T47D (cell line): ENCODE measurements at regions not wholly inside any gene's neighbourhood (a gene's known extent, or its start where the extent isn't known, plus 50 kb on each side); places are given as distances from the start of the nearest gene placed in this dataset.
"Not testable (repeated sequence)": the region's sequence is repeated elsewhere in the genome, so short reads cannot be mapped to it uniquely, and the experiment has no call there.

Experiments used
- DNase-seq, 2 experiments: peaks; one replicate each; pipeline versions ENCODE4 v3.0.0 to v3.0.0-alpha.2; 2011 to 2012; ENCODE audit warnings: low read depth in 1 of 2, low spot score in 1 of 2
- in situ Hi-C: cut with HindIII; loops from 2 replicates; pipeline ENCODE4 v1.10.0; 2016; ENCODE audit warnings: low sequenced_read_pairs, low pct_unique_long_range_greater_than_20kb

DNA sequence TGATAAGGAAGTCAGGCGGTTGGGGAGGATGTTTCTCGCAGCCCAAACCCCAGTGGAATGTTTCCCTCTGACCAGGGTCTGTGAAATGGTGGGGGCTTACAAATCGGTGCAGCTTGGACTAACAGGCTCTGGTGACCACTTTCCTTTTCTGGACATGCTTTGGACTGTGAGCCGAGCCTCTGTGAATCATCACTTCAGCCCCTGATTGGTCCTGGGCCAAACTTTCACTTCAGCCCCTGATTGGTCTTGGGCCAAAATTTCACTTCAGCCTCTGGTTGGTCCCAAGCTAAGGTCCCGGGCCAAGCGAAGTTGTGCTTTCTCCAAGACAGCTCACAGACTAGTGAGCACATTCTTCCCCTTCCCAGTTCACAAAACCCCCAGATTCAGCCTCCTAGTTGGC is 223.7 kb upstream of the ANKRD20A1 start:
- in situ Hi-C loops = not testable (repeated sequence)

DNA sequence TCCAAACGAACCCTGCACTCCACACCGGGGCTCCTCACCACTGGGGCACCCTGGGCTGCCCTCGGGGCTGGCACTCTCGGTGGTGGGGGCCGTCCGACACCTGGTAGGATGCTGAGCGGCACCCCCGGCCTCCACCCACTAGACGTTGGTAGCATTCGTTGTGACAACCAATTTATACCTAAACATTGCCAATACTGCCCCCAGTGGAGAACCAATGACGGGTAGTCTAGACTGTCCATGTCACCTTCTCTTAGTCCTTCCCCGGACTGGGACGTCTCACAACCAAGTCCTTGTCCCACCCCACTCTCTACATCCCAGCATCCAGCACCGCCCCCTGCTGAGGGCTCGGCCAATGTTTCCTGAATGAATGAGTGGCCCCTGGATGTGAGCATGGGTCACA is 246.8 kb upstream of the ANKRD20A1 start:
- in situ Hi-C loops, DNase-seq: not testable (repeated sequence)

More for the DNA sequence above, 223.7 kb upstream of the ANKRD20A1 start:
- DNase-seq = not testable (repeated sequence)

DNA sequence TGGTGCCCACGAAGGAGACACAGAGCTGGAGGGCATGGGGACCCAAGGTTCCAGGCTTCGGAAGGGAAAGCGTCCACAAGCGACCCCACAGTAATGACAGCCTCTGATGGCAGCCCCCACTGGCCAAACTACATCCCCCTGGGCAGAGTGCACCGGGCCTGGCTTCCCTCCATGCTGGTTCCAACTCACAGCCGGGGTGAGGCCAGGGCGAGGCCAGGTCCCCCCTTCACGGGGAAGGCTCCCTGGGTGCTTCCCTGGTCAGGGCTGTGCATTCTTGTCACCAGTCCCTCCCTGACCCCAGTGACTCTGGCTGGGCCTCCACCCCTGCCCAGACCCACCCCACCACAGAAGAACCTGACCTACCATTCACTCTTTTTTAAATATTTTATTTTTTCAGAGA is 248.9 kb upstream of the ANKRD20A1 start:
- DNase-seq, in situ Hi-C loops: not testable (repeated sequence)

DNA sequence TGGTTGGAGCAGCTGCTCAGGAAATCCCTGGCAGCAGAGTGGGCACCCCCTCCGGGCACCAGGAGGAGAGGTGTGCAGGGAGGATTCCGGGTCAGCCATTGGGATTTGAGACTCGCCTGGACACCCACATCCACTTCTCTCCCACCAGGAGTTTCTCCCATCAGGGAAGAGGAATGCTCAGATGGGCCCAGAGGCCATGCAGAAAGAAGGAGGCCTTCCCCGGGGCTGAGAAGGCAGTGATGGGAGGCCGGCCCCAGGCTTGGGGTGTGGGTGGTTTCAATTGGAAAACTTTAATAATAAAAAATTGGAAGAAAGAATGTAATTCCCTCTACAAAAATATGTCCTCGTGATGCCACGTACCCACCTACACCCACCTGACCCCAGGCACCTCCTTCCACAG is 249.3 kb upstream of the ANKRD20A1 start:
- in situ Hi-C loops, DNase-seq: not testable (repeated sequence)

DNA sequence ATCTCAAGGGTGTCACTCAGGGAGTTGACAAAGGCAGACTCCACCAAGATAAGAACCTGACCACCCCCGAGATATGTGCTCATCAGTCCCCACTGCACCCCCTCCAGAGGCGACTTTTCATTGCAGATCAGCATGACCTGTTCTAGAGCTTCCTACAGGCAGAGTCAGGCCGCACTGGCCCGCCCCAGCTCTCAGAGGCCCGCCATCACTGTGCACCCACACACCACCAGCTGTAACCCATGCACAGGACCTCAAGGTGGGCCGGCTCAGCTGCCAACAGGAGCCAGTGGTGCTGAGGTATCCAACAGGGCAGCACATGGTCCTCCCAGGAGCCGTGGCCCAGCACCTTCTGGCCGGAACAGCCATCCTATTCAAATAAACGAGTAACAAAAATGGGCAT is 253.6 kb upstream of the ANKRD20A1 start:
- DNase-seq, in situ Hi-C loops: not testable (repeated sequence)

DNA sequence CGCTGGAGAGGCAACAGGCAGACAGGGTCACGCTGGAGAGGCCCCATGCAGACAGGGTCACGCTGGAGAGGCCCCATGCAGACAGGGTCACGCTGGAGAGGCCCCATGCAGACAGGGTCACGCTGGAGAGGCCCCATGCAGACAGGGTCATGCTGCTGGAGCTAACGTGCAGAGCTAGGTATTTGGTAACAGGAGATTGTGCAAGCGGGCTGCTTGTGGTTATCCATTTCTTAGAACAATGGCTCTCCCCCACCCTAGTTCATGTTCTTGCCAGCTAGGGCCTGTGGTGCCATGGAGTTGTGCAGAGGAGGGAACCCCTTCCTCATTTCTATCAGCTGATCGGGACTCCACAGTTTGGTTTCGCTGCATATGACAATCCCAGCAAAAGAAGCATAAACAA is 255.1 kb upstream of the ANKRD20A1 start:
- in situ Hi-C loops = not testable (repeated sequence)

DNA sequence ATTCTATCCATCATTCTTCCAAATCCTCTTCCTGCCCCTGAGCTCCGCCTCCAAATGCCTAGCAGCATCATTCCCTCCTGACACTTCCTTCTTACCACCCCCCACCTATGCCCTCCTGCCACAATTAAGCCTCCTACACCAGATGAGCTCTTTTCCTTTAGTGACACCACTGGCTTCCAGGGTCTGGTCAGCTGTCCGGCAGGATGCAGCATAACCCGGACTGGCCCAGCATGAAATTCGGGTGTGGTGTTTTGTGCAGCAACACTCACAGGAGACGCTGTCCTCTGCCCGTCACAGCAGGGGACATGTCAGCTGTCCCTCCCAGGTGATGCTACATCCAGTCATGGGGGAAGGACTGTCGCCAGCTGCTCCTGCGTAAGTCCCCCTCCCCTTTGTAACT is 266.3 kb upstream of the ANKRD20A1 start:
- in situ Hi-C loops, DNase-seq: not testable (repeated sequence)

More for the DNA sequence above, 255.1 kb upstream of the ANKRD20A1 start:
- DNase-seq = not testable (repeated sequence)

DNA sequence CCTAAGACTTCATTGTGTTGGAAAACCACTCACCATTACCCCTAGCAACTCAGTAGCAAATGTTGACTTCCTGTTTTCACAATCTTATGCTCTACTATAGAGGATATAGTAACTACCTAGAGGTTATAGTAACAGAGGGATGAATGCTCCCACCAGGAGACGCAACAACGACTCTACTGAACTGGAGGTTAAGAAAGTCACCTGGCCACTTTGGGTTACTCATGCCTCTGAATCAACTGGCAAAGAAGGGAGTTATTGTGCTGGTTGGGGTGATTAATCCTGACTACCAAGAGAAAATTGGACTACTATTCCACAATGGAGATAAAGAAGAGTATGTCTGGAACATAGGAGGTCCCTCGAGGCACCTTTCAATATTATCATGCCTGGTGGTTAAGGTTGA is 302.9 kb upstream of the ANKRD20A1 start:
- not testable (repeated sequence) for DNase-seq

DNA sequence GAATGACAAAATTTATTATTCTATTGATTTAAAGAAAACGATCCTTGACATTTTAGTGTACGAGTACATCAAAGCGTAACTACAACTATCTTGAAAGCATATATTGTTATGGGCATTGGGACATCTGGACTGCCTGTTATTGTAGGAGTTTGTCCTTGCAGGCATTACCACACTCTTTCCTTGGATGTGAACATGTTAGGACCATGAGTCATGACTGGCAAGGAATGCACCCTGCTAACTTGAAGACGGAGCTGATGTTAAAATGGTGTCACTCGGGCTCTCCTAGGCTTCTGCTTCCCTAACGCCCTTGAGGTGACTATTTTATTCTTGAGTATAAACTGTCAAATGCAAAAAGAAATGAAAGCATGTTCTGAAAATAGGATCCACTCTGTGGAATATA is 308.7 kb upstream of the ANKRD20A1 start:
- DNase-seq, in situ Hi-C loops: not testable (repeated sequence)

More for the DNA sequence above, 302.9 kb upstream of the ANKRD20A1 start:
- in situ Hi-C loops = not testable (repeated sequence)

DNA sequence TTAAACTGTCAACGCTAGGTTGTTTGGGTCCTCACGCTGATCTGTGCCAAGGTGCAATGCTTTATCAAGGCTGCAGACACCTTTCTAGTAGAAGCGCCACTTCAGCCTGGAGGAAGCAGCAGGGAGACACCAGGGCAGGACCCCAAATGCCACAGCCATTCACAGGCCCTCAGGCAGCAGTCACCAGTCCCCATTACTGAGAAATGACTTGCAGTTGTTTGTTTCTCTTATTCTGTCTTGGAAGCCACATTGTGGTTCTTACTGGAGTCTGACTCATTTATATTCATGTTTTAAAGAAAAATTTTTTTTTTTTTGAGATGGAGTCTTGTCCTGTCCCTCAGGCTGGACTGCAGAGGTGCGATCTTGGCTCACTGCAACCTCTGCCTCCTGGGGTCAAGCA is 328.9 kb upstream of the ANKRD20A1 start:
- DNase-seq, in situ Hi-C loops: not testable (repeated sequence)

DNA sequence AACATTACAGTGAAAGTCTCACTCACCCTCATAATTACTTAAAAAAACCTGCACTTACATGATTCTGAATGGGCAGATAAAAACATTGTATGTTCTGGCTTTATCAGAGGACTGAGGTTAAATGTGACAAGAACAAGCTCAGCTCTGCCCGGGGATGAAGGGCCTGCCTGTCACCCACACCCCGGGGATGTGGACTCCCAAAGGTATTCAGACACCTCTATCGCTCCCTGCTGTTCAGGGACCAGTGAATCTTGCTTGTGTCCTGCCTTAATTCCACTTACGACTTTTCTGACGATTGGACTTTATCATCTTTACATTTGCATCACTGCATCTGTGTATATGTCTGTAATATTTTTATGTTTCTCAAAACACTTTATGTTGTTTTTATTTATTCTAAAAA is 341.8 kb upstream of the ANKRD20A1 start:
- DNase-seq, in situ Hi-C loops: not testable (repeated sequence)

DNA sequence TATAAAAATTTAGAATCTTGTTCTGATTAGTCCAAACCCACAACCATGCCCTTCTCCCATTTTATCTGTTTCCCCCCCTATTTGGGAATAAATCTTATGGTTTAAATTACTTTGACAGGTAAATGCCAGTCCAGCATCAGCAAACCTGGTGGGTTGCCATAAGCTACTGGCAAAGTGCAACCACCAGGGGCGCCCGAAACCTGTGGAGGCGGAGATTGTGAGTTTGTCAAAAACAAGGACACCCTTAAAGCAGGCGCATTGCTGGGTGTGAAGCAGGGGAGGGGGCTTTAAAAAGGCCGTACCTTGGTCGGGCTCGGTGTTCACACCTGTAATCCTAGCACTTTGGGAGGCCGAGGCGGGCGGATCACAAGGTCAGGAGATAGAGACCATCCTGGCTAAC is 344.1 kb upstream of the ANKRD20A1 start:
- DNase-seq, in situ Hi-C loops: not testable (repeated sequence)

DNA sequence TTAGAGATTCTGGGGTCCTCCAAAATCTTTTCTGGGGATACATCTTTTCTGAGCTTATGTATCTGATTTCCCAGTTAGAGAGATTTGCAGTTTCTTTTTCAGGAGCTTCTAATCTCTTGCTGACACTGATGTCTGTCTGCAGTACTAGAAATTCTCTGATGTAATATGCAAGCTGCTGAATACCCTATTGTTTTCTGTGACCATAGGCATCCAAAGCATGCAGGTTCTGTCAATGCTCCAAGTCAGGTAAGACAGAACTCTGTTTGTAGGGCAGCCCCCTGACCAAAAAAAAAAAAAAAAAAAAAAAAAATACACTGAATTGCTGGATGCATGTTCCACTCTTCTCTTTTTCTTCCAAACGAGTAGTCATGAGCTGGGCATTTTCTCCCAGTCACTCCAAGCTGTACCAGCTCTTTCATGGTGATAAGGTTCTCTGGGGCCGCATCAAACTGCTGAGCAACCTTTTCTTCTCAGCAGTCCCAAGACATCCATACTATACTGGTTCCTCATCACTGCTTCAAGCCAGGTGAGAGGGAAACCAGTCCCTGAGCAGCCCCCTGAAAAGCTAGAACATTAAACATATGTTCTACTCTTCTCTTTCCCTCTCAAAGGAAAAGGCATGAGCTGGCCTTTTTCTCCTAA is 354.9 kb upstream of the ANKRD20A1 start:
- DNase-seq, in situ Hi-C loops: not testable (repeated sequence)

DNA sequence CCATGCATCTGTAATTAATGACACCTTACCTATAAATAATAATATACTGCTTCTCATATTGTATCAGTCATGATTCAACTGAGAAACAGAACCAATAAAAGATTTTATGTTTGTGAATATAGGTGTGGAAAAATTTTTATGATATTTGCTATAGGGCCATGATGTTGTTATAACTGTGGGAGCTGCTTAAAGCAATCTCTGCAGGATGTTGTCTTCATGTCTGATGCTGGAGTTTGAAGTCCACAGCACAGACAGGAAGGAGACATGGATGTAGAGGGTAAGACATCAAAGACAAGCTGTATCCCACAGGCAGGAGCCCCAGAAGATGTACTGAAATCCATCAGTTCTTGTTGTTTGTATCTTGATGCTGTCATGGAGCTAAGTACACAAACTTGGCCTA is 366.7 kb upstream of the ANKRD20A1 start:
- DNase-seq, in situ Hi-C loops: not testable (repeated sequence)

DNA sequence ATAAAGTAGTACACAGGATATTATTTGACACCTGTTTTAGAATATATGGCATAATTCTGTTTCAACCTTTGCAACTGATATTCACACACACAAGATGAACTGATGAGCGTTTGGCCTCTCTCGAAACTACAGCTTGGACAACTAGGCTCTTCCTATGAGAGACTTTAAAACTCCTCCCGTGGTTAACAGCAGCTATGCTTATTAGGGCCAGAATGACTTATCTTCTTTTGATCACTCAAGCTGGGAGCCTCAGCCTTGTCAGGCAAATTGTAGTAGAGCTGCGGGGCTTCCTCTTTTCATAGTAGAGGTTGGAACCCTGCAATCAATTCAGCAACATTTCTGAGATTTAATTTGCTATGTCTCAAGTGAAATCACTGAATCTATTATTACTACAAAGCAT is 381.3 kb upstream of the ANKRD20A1 start:
- in situ Hi-C loops = not testable (repeated sequence)

DNA sequence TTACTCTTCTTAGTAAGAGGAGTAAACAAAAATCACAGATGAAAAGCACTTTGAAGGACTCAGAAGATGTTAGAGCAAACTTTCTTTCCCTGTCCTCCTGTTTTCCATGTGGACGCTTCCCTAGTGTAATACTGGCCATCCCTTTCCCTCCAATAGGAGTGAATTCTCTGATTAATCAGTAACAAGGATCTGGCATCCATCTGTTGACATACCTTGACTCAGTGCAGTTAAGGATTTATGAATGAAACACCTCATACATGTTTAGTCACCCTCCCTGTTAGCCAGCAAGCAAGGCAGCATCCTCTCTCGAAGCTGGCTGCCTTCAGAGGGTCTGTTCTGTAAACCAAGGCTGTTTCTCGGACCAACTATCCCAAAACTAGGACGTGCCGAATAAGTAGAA is 388.0 kb upstream of the ANKRD20A1 start:
- DNase-seq, in situ Hi-C loops: not testable (repeated sequence)

More for the DNA sequence above, 381.3 kb upstream of the ANKRD20A1 start:
- not testable (repeated sequence) for DNase-seq

DNA sequence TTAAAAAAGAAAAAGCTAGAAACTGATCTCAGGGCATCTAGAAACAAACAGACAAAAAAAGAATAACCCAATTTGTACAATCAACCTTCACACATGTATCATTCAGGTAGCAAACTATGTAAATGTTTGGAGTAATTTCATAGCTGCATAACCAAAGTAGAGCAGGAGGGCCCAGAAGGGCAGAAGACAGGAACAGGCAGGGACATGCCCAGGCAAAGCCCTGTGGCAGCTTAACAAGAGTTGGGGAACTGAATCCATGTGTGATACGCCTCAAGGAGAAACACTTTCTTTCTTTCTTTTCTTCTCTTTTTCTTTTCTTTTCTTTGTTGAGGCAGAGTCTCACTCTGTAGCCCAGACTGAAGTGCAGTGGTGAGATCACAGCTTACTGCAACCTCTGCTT is 390.4 kb upstream of the ANKRD20A1 start:
- in situ Hi-C loops, DNase-seq: not testable (repeated sequence)

DNA sequence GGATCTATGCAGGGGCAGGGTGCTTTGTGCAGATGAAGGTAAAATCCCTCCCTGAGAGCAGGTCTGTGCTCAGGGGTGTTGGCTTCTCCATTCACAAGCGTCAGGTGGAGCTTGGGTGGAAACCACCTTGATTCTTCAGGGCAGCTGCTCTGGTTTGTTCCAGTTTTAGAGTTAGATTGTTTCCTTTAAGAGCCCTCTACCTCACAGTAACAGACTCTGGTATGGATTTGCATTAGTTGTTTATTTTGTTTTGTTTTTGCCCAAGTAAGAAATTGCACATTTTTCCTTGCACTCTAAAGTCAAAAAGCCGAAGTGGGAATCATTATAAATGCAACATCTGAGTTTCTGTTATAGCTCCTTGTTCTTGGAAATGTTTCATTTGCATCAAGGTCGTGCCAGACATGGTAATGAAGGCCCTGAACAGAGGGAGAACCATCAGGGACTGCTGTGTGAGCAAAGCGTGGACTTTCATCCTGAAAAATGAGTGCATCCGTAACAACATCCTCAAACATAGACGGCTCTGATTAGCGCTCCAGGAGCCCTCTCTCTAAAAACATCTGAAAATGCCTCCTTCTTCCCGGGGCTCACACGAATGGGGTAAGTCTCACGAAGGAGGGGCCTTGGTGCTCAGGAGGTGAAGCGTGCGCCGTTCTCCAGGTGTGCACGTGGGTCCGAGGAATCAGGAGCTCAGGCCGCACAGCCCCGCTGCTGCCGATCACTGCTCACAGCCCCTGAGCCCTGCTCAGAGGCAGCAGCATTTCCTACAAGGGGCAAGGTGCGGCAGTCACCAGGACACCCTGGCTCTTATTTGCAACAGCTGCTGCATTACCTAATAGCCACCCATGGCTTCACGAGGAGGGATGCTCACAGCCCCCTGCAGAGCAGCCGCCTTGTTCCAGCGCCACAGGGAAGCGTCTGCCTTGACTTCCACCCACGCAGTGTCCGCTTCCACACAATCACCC is 396.7 kb upstream of the ANKRD20A1 start:
- DNase-seq, in situ Hi-C loops: not testable (repeated sequence)
